HL-60 (cell line): ENCODE measurements at regions not wholly inside any gene's neighbourhood (a gene's known extent, or its start where the extent isn't known, plus 50 kb on each side); places are given as distances from the start of the nearest gene placed in this dataset.

Source experiments
- DNase-seq, 2 experiments: peaks; one replicate each; pipeline ENCODE4 v3.0.0-alpha.2; 2010 to 2020; ENCODE audit warnings: low read depth in 1 of 2, low spot score in 1 of 2
- H3K27ac ChIP-seq: fragments of 250-450 bp; sonication (Bioruptor Pico); replicated peaks from 2 replicates; pipeline ENCODE4 v1.5.1; 2020; ENCODE audit warnings: mild to moderate bottlenecking, moderate library complexity
- H3K27me3 ChIP-seq: fragments of 250-450 bp; sonication (Bioruptor Pico); 2 replicates; pipeline ENCODE4 v1.5.1; 2021; ENCODE audit warnings: mild to moderate bottlenecking, moderate library complexity; ENCODE audit not compliant: insufficient read depth, poor library complexity, severe bottlenecking
- H3K4me3 ChIP-seq: replicated peaks from 2 replicates; pipeline ENCODE4 v1.5.1; 2011; ENCODE audit warnings: mild to moderate bottlenecking, control low read depth, low read length; ENCODE audit not compliant: insufficient read depth
- CTCF ChIP-seq: IDR thresholded peaks from one replicate; pipeline ENCODE4 v1.5.1; 2011; ENCODE audit warnings: low read length, control low read depth, inconsistent platforms; ENCODE audit not compliant: insufficient read depth
- GABPA ChIP-seq: IDR thresholded peaks from 2 replicates; pipeline ENCODE4 v1.6.1; 2012; ENCODE audit warnings: low read depth
- POLR2AphosphoS5 ChIP-seq: IDR thresholded peaks from 2 replicates; pipeline ENCODE4 v1.6.1; 2012; ENCODE audit warnings: low read depth
- REST ChIP-seq: IDR thresholded peaks from 2 replicates; pipeline ENCODE4 v1.6.1; 2012; ENCODE audit warnings: low read depth; ENCODE audit not compliant: insufficient replicate concordance
- SPI1 ChIP-seq: IDR thresholded peaks from 2 replicates; pipeline ENCODE4 v1.6.1; 2012; ENCODE audit warnings: low read depth, mild to moderate bottlenecking, borderline replicate concordance

- Histone ChIP-seq H3K4me3 (no peak overlapping the region), H3K27ac (no peak overlapping the region), H3K27me3 (no peaks in the 10 kb centered on the region)
- TF ChIP-seq SPI1 = no peak
- no peak for TF ChIP-seq REST
- DNase-seq = no peak
Observed at GRCh38 chr3:154542837-154543236, 112.8 kb upstream of the GPR149 start.

- no peak for DNase-seq
- TF ChIP-seq CTCF = no peak
- TF ChIP-seq GABPA = no peak
- TF ChIP-seq REST = no peak
- TF ChIP-seq SPI1 = no peak
- no peak for TF ChIP-seq POLR2AphosphoS5
- no peaks in the 10 kb centered on the region for H3K27me3 ChIP-seq
- no peak overlapping the region for H3K27ac ChIP-seq
- H3K4me3 ChIP-seq = no peak overlapping the region
Observed at GRCh38 chr3:154540950-154541604, 111.1 kb upstream of the GPR149 start.

- Histone ChIP-seq H3K4me3 (no peak overlapping the region), H3K27ac (no peak overlapping the region), H3K27me3 (no peaks in the 10 kb centered on the region)
- no peak for DNase-seq
- TF ChIP-seq REST (no peak), SPI1 (no peak), CTCF (no peak), GABPA (no peak), POLR2AphosphoS5 (no peak)
Observed at GRCh38 chr3:154538566-154539360, 108.8 kb upstream of the GPR149 start.
